Upper lobe of left lung (tissue), 6 donors: ENCODE measurements at regions not wholly inside any gene's neighbourhood (a gene's known extent, or its start where the extent isn't known, plus 50 kb on each side); places are given as distances from the start of the nearest gene placed in this dataset.

Experiments
- ATAC-seq, 2 donors: fragments of 200-7000 bp; cut with Tn5 transposase; one replicate each; pipeline ENCODE4 v1.9.1; 2022; ENCODE audit warnings: mild to moderate bottlenecking in 2 of 2, moderate library complexity in 2 of 2; ENCODE audit not compliant: low FRiP score in 2 of 2
- DNase-seq, 2 donors: peaks; one replicate each; pipeline ENCODE4 v3.0.0-alpha.2; 2019 to 2020
- H3K27ac ChIP-seq, 4 donors: fragments of 200-600 bp; sonication (generic); one replicate each; pipeline ENCODE4 v1.5.1; 2016 to 2019
- H3K27me3 ChIP-seq, 4 donors: fragments of 200-600 bp; sonication (generic); one replicate each; pipeline ENCODE4 v1.5.1; 2017 to 2019
- H3K36me3 ChIP-seq, 4 donors: fragments of 200-600 bp; sonication (generic); one replicate each; pipeline ENCODE4 v1.5.1; 2016 to 2019
- H3K4me1 ChIP-seq, 4 donors: fragments of 200-600 bp; sonication (generic); one replicate each; pipeline ENCODE4 v1.5.1; 2018 to 2019
- H3K4me3 ChIP-seq, 4 donors: fragments of 200-600 bp; sonication (generic); one replicate each; pipeline ENCODE4 v1.5.1; 2017 to 2019; ENCODE audit warnings: mild to moderate bottlenecking in 2 of 4, moderate library complexity in 1 of 4
- H3K9me3 ChIP-seq, 4 donors: fragments of 200-600 bp; sonication (generic); one replicate each; pipeline ENCODE4 v1.5.1; 2018 to 2019
- EP300 ChIP-seq, 4 donors: sonication (generic); formaldehyde crosslinking; IDR thresholded peaks; one replicate each; pipeline ENCODE4 v1.5.1; 2017; ENCODE audit warnings: antibody characterized with exemption in 4 of 4, control low read depth in 2 of 4
- POLR2A ChIP-seq, 4 donors: fragments of 450-650 bp; IDR thresholded peaks; one replicate each; pipeline ENCODE4 v1.5.1; 2016 to 2017; ENCODE audit warnings: antibody characterized with exemption in 4 of 4, mild to moderate bottlenecking in 2 of 4
- POLR2AphosphoS5 ChIP-seq, 2 donors: sonication (generic); formaldehyde crosslinking; IDR thresholded peaks; one replicate each; pipeline ENCODE4 v1.5.1; 2017; ENCODE audit warnings: antibody characterized with exemption in 2 of 2
- WGBS, 2 donors: methylation state at CpG; one replicate each; pipeline ENCODE4 v1.1.5; 2017 to 2018; 5-methylcytosine and 5-hydroxymethylcytosine counted together
- TF ChIP-seq, protein P1 (sequence below), 6 experiments: fragments of 450-650 bp in 4 of 6; fragments of 200-600 bp in 2 of 6; sonication (generic) in 2 of 6; IDR thresholded peaks; one replicate each; pipeline ENCODE4 v1.5.1; 2016 to 2019; ENCODE audit warnings: antibody characterized with exemption in 6 of 6
- donor health status: DM: no; HTN: no; CAD: no; lungs with moderate emphysema.
- donor health status: DM: no; HTN: yes; CAD: no; lungs with severe emphysema.

DNA sequence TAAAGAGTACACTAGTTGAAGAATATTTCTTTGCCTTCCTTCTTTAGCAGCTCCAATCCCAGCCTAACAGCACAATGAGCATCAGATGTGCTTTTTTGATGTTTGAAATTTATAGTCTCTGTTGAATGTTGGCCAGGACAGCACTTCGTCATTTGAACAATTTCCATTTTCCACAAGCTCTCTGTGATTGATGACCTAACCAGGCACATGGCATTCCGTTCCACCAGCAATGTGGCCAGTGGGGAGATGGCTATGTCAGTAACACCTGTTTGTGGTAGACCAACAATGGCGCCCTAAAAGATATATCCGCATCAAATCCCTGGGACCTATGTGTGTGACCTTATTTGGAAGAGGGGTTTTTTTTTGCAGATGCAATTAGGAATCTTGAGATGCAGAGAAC, 66.8 kb downstream of the PALM2AKAP2 start:
- Histone ChIP-seq H3K36me3 (no peaks in the 10 kb centered on the region), H3K27me3 (no peaks in the 10 kb centered on the region), H3K4me1 (no peaks in the 10 kb centered on the region), H3K27ac (no peak overlapping the region), H3K9me3 (no peaks in the 10 kb centered on the region), H3K4me3 (no peak overlapping the region)
- no peak for TF ChIP-seq POLR2A (IDR thresholded peaks at IDR 0.05)
- TF ChIP-seq EP300 (IDR thresholded peaks at IDR 0.05): no peak
- TF ChIP-seq, protein P1, sequence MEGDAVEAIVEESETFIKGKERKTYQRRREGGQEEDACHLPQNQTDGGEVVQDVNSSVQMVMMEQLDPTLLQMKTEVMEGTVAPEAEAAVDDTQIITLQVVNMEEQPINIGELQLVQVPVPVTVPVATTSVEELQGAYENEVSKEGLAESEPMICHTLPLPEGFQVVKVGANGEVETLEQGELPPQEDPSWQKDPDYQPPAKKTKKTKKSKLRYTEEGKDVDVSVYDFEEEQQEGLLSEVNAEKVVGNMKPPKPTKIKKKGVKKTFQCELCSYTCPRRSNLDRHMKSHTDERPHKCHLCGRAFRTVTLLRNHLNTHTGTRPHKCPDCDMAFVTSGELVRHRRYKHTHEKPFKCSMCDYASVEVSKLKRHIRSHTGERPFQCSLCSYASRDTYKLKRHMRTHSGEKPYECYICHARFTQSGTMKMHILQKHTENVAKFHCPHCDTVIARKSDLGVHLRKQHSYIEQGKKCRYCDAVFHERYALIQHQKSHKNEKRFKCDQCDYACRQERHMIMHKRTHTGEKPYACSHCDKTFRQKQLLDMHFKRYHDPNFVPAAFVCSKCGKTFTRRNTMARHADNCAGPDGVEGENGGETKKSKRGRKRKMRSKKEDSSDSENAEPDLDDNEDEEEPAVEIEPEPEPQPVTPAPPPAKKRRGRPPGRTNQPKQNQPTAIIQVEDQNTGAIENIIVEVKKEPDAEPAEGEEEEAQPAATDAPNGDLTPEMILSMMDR (IDR thresholded peaks at IDR 0.05): no peak
- TF ChIP-seq POLR2AphosphoS5 (IDR thresholded peaks at IDR 0.05): no peak
- ATAC-seq: no peak
- 81 to 82% methylated on average over 4 of the region's 4 CpGs for whole genome bisulfite sequencing, 2 donors
- DNase-seq: no peak

GRCh38 chr9:109852556-109852955, 72.6 kb downstream of the PALM2AKAP2 start:
- 90 to 92% methylated on average over 2 of the region's 2 CpGs for WGBS, 2 donors
- Histone ChIP-seq H3K9me3 (no peaks in the 10 kb centered on the region), H3K4me3 (no peak overlapping the region), H3K4me1 (no peaks in the 10 kb centered on the region), H3K27ac (no peak overlapping the region), H3K36me3 (no peaks in the 10 kb centered on the region), H3K27me3 (no peaks in the 10 kb centered on the region)
- TF ChIP-seq POLR2AphosphoS5 (IDR thresholded peaks at IDR 0.05): no peak
- no peak for TF ChIP-seq POLR2A (IDR thresholded peaks at IDR 0.05)
- TF ChIP-seq, protein P1 (IDR thresholded peaks at IDR 0.05): no peak
- no peak for TF ChIP-seq EP300 (IDR thresholded peaks at IDR 0.05)
- ATAC-seq (no peak), DNase-seq (no peak)

GRCh38 chr9:109855540-109855939, 75.5 kb downstream of the PALM2AKAP2 start:
- Histone ChIP-seq H3K9me3 (no peaks in the 10 kb centered on the region), H3K4me3 (no peak overlapping the region), H3K4me1 (peaks cover 0 to under 1% (median 0%) of the 10 kb centered on the region in 4 donors), H3K27ac (peak overlapping the region in 3 of 4 donors; percentile 36 to 55 (median 49)), H3K36me3 (no peaks in the 10 kb centered on the region), H3K27me3 (no peaks in the 10 kb centered on the region)
- 90 to 94% methylated on average over 2 of the region's 2 CpGs for WGBS, 2 donors
- no peak for TF ChIP-seq POLR2AphosphoS5 (IDR thresholded peaks at IDR 0.05)
- TF ChIP-seq, protein P1 (IDR thresholded peaks at IDR 0.05): no peak
- TF ChIP-seq EP300 (IDR thresholded peaks at IDR 0.05): no peak
- no peak for TF ChIP-seq POLR2A (IDR thresholded peaks at IDR 0.05)
- DNase-seq: no peak
- no peak for ATAC-seq

GRCh38 chr9:109856785-109857184, 76.8 kb downstream of the PALM2AKAP2 start:
- H3K27ac ChIP-seq: peak overlapping the region in 3 of 4 donors; percentile 26 to 71 (median 66)
- 62 to 69% methylated on average over 6 of the region's 6 CpGs for WGBS, 2 donors
- ATAC-seq (peak; percentile 57 to 89), DNase-seq (peak in 1 of 2 donors; percentile 25)
- H3K4me3 ChIP-seq: no peak overlapping the region
- H3K4me1 ChIP-seq: peaks cover 0 to 4% (median 0%) of the 10 kb centered on the region in 4 donors
- TF ChIP-seq EP300 (IDR thresholded peaks at IDR 0.05): peak in 2 of 4 donors; percentile 44 to 87
- peak; percentile 20 to 43 for TF ChIP-seq POLR2AphosphoS5 (IDR thresholded peaks at IDR 0.05)
- no peak for TF ChIP-seq POLR2A (IDR thresholded peaks at IDR 0.05)
- no peaks in the 10 kb centered on the region for H3K36me3 ChIP-seq
- no peaks in the 10 kb centered on the region for H3K9me3 ChIP-seq
- H3K27me3 ChIP-seq: no peaks in the 10 kb centered on the region

GRCh38 chr9:109857336-109857735, 77.3 kb downstream of the PALM2AKAP2 start:
- H3K27ac ChIP-seq: peak overlapping the region; percentile 20 to 71 (median 46)
- H3K36me3 ChIP-seq: no peaks in the 10 kb centered on the region
- ATAC-seq (no peak), DNase-seq (no peak)
- 46 to 72% methylated on average over 1 of the region's 1 CpG for WGBS, 2 donors
- TF ChIP-seq EP300 (IDR thresholded peaks at IDR 0.05) (no peak), POLR2AphosphoS5 (IDR thresholded peaks at IDR 0.05) (peak; percentile 14 to 73)
- no peaks in the 10 kb centered on the region for H3K27me3 ChIP-seq
- H3K9me3 ChIP-seq: no peaks in the 10 kb centered on the region
- no peak overlapping the region for H3K4me3 ChIP-seq
- H3K4me1 ChIP-seq: peaks cover 0 to 4% (median 0%) of the 10 kb centered on the region in 4 donors

DNA sequence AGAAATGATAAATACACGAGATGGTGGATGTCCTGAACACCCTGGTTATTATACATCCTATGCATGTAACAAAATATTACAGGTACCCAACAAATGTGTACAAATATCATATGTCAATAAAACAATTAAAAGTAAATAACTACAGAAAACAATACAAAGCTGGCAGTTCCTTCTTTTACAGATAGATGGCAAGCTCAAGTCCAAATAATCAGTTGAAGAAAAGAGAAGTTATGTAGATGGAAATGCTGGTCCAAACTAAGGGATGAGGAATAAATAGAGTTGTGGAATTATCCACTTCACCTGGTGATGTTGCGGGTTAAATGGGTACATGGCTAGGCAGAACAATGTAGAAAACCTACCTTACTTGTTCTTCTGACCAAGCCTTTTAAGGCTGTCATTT, 79.4 kb downstream of the PALM2AKAP2 start:
- Histone ChIP-seq H3K36me3 (no peaks in the 10 kb centered on the region), H3K4me3 (no peak overlapping the region), H3K4me1 (peaks cover 0 to 4% (median 0%) of the 10 kb centered on the region in 4 donors), H3K27me3 (no peaks in the 10 kb centered on the region), H3K27ac (no peak overlapping the region), H3K9me3 (no peaks in the 10 kb centered on the region)
- TF ChIP-seq EP300 (IDR thresholded peaks at IDR 0.05): no peak
- TF ChIP-seq, protein P1 (IDR thresholded peaks at IDR 0.05): peak in 1 of 6 experiments; percentile 6
- WGBS, 2 donors: 55 to 88% methylated on average over 2 of the region's 2 CpGs
- DNase-seq: no peak
- ATAC-seq: no peak
